Naive thymus-derived CD4-positive, alpha-beta T cell (primary cell): ENCODE measurements at regions not wholly inside any gene's neighbourhood (a gene's known extent, or its start where the extent isn't known, plus 50 kb on each side); places are given as distances from the start of the nearest gene placed in this dataset.

ENCODE experiments used
- ATAC-seq: fragments of 150-1000 bp; cut with Tn5 transposase; 2 replicates; pipeline ENCODE4 v1.10.0; 2021; ENCODE audit warnings: mild to moderate bottlenecking, moderate library complexity
- CTCF ChIA-PET: fragments of 350-600 bp; sonication (Branson Sonifier 250); formaldehyde crosslinking; loops from one replicate; lab custom pipeline; 2021; ENCODE audit warnings: antibody characterized with exemption; lab: Charles Lee
- POLR2A ChIA-PET: fragments of 350-600 bp; sonication (Branson Sonifier 250); formaldehyde crosslinking; loops from one replicate; lab custom pipeline; 2021; ENCODE audit warnings: antibody characterized with exemption, inconsistent platforms; lab: Charles Lee
- DNase-seq, 9 donors: peaks; one replicate each; pipeline versions ENCODE4 v3.0.0 to v3.0.0-alpha.2; 2020 to 2022; ENCODE audit warnings: mixed read lengths in 1 of 9
- H3K27ac ChIP-seq: one replicate; pipeline ENCODE4 v1.7.0; 2013; ENCODE audit warnings: mild to moderate bottlenecking, low read depth, low read length, moderate library complexity
- H3K27me3 ChIP-seq, 2 donors: one replicate each; pipeline ENCODE4 v1.7.0; 2013; ENCODE audit warnings: low read length in 2 of 2, mild to moderate bottlenecking in 2 of 2, moderate library complexity in 2 of 2; ENCODE audit not compliant: control insufficient read depth in 2 of 2, insufficient read depth in 2 of 2
- H3K36me3 ChIP-seq, 3 experiments: 1 replicate in 2 of 3; 2 replicates in 1 of 3; pipeline ENCODE4 v1.7.0; 2013; ENCODE audit warnings: low read length in 3 of 3, mild to moderate bottlenecking in 3 of 3, moderate library complexity in 1 of 3; ENCODE audit not compliant: insufficient read depth in 3 of 3, control insufficient read depth in 2 of 3
- H3K4me1 ChIP-seq, 2 donors: one replicate each; pipeline ENCODE4 v1.7.0; 2013; ENCODE audit warnings: low read length in 2 of 2, mild to moderate bottlenecking in 2 of 2, moderate library complexity in 1 of 2; ENCODE audit not compliant: control insufficient read depth in 2 of 2, insufficient read depth in 2 of 2
- H3K4me3 ChIP-seq: 2 replicates; pipeline ENCODE4 v1.7.0; 2013; ENCODE audit warnings: mild to moderate bottlenecking, low read length
- H3K9me3 ChIP-seq, 3 experiments: 1 replicate in 2 of 3; 2 replicates in 1 of 3; pipeline ENCODE4 v1.7.0; 2013; ENCODE audit warnings: low read length in 3 of 3; ENCODE audit not compliant: control insufficient read depth in 2 of 3
- H3K27ac Mint-ChIP-seq, 9 donors: one replicate each; pipeline ENCODE4 v1.8.0; 2020 to 2022; ENCODE audit warnings: mixed read lengths in 9 of 9, mild to moderate bottlenecking in 8 of 9, moderate library complexity in 5 of 9, inconsistent platforms in 2 of 9
- H3K27me3 Mint-ChIP-seq, 5 donors: one replicate each; pipeline ENCODE4 v1.8.0; 2021 to 2022; ENCODE audit warnings: mixed read lengths in 5 of 5, mild to moderate bottlenecking in 1 of 5
- H3K36me3 Mint-ChIP-seq, 5 donors: one replicate each; pipeline ENCODE4 v1.8.0; 2020 to 2022; ENCODE audit warnings: mixed read lengths in 5 of 5, mild to moderate bottlenecking in 3 of 5, inconsistent platforms in 1 of 5
- H3K4me1 Mint-ChIP-seq, 7 donors: one replicate each; pipeline ENCODE4 v1.8.0; 2020 to 2022; ENCODE audit warnings: mixed read lengths in 7 of 7, mild to moderate bottlenecking in 3 of 7, inconsistent platforms in 1 of 7
- H3K4me3 Mint-ChIP-seq, 10 donors: one replicate each; pipeline ENCODE4 v1.8.0; 2020 to 2022; ENCODE audit warnings: mild to moderate bottlenecking in 10 of 10, mixed read lengths in 10 of 10, moderate library complexity in 6 of 10, inconsistent platforms in 2 of 10
- H3K9me3 Mint-ChIP-seq, 11 donors: one replicate each; pipeline ENCODE4 v1.8.0; 2020 to 2022; ENCODE audit warnings: mixed read lengths in 11 of 11, mild to moderate bottlenecking in 4 of 11, inconsistent platforms in 1 of 11, moderate library complexity in 1 of 11
- intact Hi-C, 2 donors: fragments of 100-400 bp; cut with micrococcal nuclease; formaldehyde crosslinking; loops; one replicate each; pipeline ENCODE4 v1.15.1; 2023

DNA sequence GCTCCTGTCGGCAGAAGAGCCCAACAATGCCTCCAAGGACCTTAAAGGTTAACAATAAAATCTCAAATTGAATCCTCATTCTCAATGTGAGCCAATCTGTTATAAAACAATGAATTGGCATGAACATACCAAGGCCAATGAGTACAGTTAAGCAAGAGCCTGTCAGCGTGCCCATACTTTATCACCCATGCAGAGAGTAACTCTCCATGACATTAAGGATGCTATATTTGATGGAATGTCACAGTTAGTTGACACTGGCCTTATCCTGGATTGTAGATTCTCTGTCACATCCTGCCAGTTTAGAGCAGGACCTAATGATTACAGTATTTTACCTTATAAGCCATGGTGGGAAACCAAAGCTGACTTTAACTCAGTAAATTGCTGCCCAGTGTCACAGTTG is 335.4 kb upstream of the MDFIC2 start:
- ChIA-PET POLR2A (no interaction called here), CTCF (no interaction called here)
- Histone ChIP-seq H3K4me1 (no peaks in the 10 kb centered on the region), H3K4me3 (no peak overlapping the region), H3K36me3 (no peaks in the 10 kb centered on the region), H3K27ac (no peak overlapping the region), H3K27me3 (no peaks in the 10 kb centered on the region), H3K9me3 (no peaks in the 10 kb centered on the region)
- Mint-ChIP-seq H3K9me3 (peaks cover 0 to 13% (median 4%) of the 10 kb centered on the region in 11 donors), H3K4me1 (no peaks in the 10 kb centered on the region), H3K27me3 (peaks cover 0 to 44% (median 24%) of the 10 kb centered on the region in 5 donors), H3K36me3 (no peaks in the 10 kb centered on the region), H3K4me3 (no peak overlapping the region), H3K27ac (no peak overlapping the region)
- ATAC-seq (no peak), DNase-seq (no peak)
- intact Hi-C loops: no loop called here

GRCh38 chr3:70647094-70647493 is 334.7 kb upstream of the MDFIC2 start:
- Histone ChIP-seq H3K4me1 (no peaks in the 10 kb centered on the region), H3K36me3 (no peaks in the 10 kb centered on the region), H3K4me3 (no peak overlapping the region), H3K27me3 (no peaks in the 10 kb centered on the region), H3K9me3 (no peaks in the 10 kb centered on the region), H3K27ac (no peak overlapping the region)
- CTCF ChIA-PET: no interaction called here
- Mint-ChIP-seq H3K4me3 (no peak overlapping the region), H3K36me3 (no peaks in the 10 kb centered on the region), H3K27ac (no peak overlapping the region), H3K9me3 (peaks cover 0 to 13% (median 4%) of the 10 kb centered on the region in 11 donors), H3K4me1 (no peaks in the 10 kb centered on the region), H3K27me3 (peaks cover 0 to 45% (median 23%) of the 10 kb centered on the region in 5 donors)
- POLR2A ChIA-PET: no interaction called here
- ATAC-seq: no peak
- intact Hi-C loops: no loop called here
- DNase-seq: no peak

DNA sequence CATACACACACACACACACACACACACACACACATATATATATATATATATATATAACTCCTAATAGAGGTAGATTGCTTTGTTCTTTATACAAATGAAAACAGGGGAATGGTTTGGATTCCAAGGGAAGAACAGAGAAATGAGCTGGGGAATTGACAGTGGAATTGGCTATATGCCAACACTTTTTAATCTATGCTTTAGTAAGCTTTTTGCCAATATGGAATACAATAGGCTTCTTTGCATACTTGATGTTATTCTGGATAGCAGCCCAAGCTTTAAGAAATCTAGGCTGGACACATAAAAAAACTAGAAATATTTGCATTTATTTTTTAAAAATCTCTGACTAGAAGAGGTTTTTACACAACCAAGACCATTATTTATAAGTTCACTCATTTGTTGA is 334.2 kb upstream of the MDFIC2 start:
- H3K4me1 Mint-ChIP-seq: no peaks in the 10 kb centered on the region
- no peak overlapping the region for H3K4me3 Mint-ChIP-seq
- DNase-seq (no peak), ATAC-seq (no peak)
- H3K36me3 ChIP-seq: no peaks in the 10 kb centered on the region
- no peaks in the 10 kb centered on the region for H3K9me3 ChIP-seq
- H3K27me3 Mint-ChIP-seq: peaks cover 0 to 46% (median 23%) of the 10 kb centered on the region in 5 donors
- ChIA-PET CTCF (interaction anchor here (0.6 kb wide), 1 partner anchor 23 kb away, joined by 3 read pairs; no protein-coding TSS in a partner anchor), POLR2A (no interaction called here)
- no peaks in the 10 kb centered on the region for H3K4me1 ChIP-seq
- no peak overlapping the region for H3K27ac ChIP-seq
- H3K36me3 Mint-ChIP-seq: no peaks in the 10 kb centered on the region
- intact Hi-C loops: no loop called here
- no peak overlapping the region for H3K27ac Mint-ChIP-seq
- no peaks in the 10 kb centered on the region for H3K27me3 ChIP-seq
- H3K4me3 ChIP-seq: no peak overlapping the region
- H3K9me3 Mint-ChIP-seq: peaks cover 0 to 13% (median 3%) of the 10 kb centered on the region in 11 donors

DNA sequence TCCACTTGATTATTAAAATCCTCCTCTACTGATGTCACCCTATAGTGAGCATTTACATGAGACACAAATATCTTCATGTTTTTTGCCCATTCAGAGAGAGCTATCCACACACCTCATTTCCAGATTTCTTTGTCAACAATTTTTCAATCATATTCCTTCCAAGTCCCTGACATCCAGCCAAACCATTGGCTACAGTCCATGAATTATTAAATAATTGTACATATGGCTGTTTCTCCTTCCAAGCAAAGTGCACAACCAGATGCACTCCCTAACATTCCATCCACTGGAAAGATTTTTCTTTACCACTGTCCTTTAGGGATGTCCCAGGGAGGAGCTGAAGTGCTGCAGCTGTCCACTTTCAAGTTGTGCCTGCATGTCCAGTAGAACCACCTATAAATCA is 328.0 kb upstream of the MDFIC2 start:
- peaks cover 0 to 8% (median 0%) of the 10 kb centered on the region in 5 donors for H3K36me3 Mint-ChIP-seq

DNA sequence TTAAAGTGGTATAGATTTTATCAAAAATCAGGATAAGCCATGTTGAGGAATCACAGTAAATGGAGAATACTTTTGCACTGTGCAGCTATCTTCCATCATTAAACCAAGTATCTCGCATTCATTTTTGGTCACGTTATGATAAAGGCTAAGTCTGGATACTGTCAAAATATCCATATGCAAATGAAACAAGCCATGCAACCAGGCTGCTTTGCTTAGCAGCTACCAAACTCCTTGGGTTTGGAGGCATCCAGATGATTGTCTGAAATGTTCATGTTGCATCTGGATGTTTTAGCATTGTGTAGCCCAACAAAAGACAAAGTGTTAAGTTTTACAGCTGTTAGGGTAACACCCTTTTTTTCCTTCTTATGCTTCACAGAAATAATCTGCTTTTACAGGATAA is 322.9 kb upstream of the MDFIC2 start:
- no peaks in the 10 kb centered on the region for H3K27me3 ChIP-seq
- Mint-ChIP-seq H3K4me3 (no peak overlapping the region), H3K27me3 (peaks cover 6 to 36% (median 34%) of the 10 kb centered on the region in 5 donors), H3K36me3 (peaks cover 0 to 8% (median 0%) of the 10 kb centered on the region in 5 donors), H3K27ac (no peak overlapping the region), H3K9me3 (peaks cover 0 to 8% (median 5%) of the 10 kb centered on the region in 11 donors), H3K4me1 (no peaks in the 10 kb centered on the region)
- H3K27ac ChIP-seq: no peak overlapping the region
- POLR2A ChIA-PET: no interaction called here
- no peak for ATAC-seq
- no peaks in the 10 kb centered on the region for H3K36me3 ChIP-seq
- DNase-seq: no peak
- H3K4me3 ChIP-seq: no peak overlapping the region
- intact Hi-C loops: no loop called here
- CTCF ChIA-PET: no interaction called here
- H3K4me1 ChIP-seq: no peaks in the 10 kb centered on the region
- H3K9me3 ChIP-seq: no peaks in the 10 kb centered on the region

More for the DNA sequence above, 328.0 kb upstream of the MDFIC2 start:
- intact Hi-C loops: no loop called here
- peaks cover 2 to 19% (median 6%) of the 10 kb centered on the region in 11 donors for H3K9me3 Mint-ChIP-seq
- no peaks in the 10 kb centered on the region for H3K4me1 ChIP-seq
- DNase-seq (no peak), ATAC-seq (no peak)
- H3K27ac Mint-ChIP-seq: no peak overlapping the region
- H3K27me3 ChIP-seq: no peaks in the 10 kb centered on the region
- H3K27me3 Mint-ChIP-seq: peaks cover 3 to 40% (median 31%) of the 10 kb centered on the region in 5 donors
- ChIA-PET POLR2A (no interaction called here), CTCF (no interaction called here)
- no peak overlapping the region for H3K4me3 Mint-ChIP-seq
- no peaks in the 10 kb centered on the region for H3K9me3 ChIP-seq
- no peaks in the 10 kb centered on the region for H3K36me3 ChIP-seq
- no peak overlapping the region for H3K4me3 ChIP-seq
- H3K27ac ChIP-seq: no peak overlapping the region
- no peaks in the 10 kb centered on the region for H3K4me1 Mint-ChIP-seq

GRCh38 chr3:70631716-70632307 is 319.4 kb upstream of the MDFIC2 start:
- H3K27me3 Mint-ChIP-seq: peaks cover 6 to 32% (median 15%) of the 10 kb centered on the region in 5 donors
- H3K27me3 ChIP-seq: no peaks in the 10 kb centered on the region
- no peaks in the 10 kb centered on the region for H3K36me3 Mint-ChIP-seq
- ChIA-PET CTCF (no interaction called here), POLR2A (no interaction called here)
- H3K27ac Mint-ChIP-seq: no peak overlapping the region
- no peak for DNase-seq
- no peaks in the 10 kb centered on the region for H3K4me1 ChIP-seq
- peaks cover 0 to 1% (median 0%) of the 10 kb centered on the region in 11 donors for H3K9me3 Mint-ChIP-seq
- no peak overlapping the region for H3K4me3 Mint-ChIP-seq
- H3K36me3 ChIP-seq: no peaks in the 10 kb centered on the region
- no peak for ATAC-seq
- H3K4me3 ChIP-seq: no peak overlapping the region
- intact Hi-C loops: no loop called here
- H3K4me1 Mint-ChIP-seq: peaks cover 0 to 1% (median 0%) of the 10 kb centered on the region in 7 donors
- no peaks in the 10 kb centered on the region for H3K9me3 ChIP-seq
- H3K27ac ChIP-seq: no peak overlapping the region

DNA sequence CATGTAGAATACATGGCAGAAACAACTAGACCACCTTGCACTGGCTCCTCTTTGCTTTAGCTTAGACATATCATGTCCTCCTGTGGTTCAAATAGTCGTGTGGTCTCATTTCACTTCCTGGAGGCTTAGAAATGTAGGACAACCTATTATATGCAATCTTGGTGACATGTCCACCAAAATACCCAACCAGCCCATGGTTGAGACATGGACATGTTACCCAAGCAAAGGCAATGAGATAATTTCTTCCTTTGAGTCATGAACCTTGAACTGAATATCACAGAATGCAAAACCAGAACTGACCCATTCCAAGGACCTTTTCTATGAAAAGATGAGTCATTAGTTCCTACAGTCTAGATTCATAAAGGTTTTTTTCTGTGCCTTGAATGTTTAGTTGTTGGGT is 309.0 kb upstream of the MDFIC2 start:
- CTCF ChIA-PET: no interaction called here
- no peak for ATAC-seq
- no peaks in the 10 kb centered on the region for H3K9me3 ChIP-seq
- Mint-ChIP-seq H3K9me3 (peaks cover 0 to 2% (median 0%) of the 10 kb centered on the region in 11 donors), H3K36me3 (no peaks in the 10 kb centered on the region), H3K4me1 (peaks cover 0 to 1% (median 0%) of the 10 kb centered on the region in 7 donors), H3K27me3 (peaks cover 2 to 43% (median 21%) of the 10 kb centered on the region in 5 donors), H3K27ac (no peak overlapping the region), H3K4me3 (no peak overlapping the region)
- DNase-seq: no peak
- intact Hi-C loops: no loop called here
- POLR2A ChIA-PET: no interaction called here
- H3K4me3 ChIP-seq: no peak overlapping the region
- no peak overlapping the region for H3K27ac ChIP-seq
- no peaks in the 10 kb centered on the region for H3K4me1 ChIP-seq
- no peaks in the 10 kb centered on the region for H3K27me3 ChIP-seq
- no peaks in the 10 kb centered on the region for H3K36me3 ChIP-seq
